ENCODE measurements at regions not wholly inside any gene's neighbourhood (a gene's known extent, or its start where the extent isn't known, plus 50 kb on each side); places are given as distances from the start of the nearest gene placed in this dataset.

GRCh38 chr10:25849988-25850387, 84.0 kb upstream of the MYO3A start:
- Histone ChIP-seq H3K18ac (ENCODE audit: low read depth in 1 of 2, low read length in 2 of 2) (no peak overlapping the region), H4K91ac (ENCODE audit: low read length) (no peak overlapping the region), H2BK15ac (ENCODE audit: low read depth, poor library complexity, severe bottlenecking) (no peak overlapping the region), H3K27ac (ENCODE audit: low read length, poor library complexity, severe bottlenecking) (no peak overlapping the region), H2AK5ac (ENCODE audit: low read length, severe bottlenecking) (no peak overlapping the region), H2AFZ (ENCODE audit: low read depth, low read length) (no peak overlapping the region), H3K4ac (ENCODE audit: low read depth in 1 of 2, low read length in 2 of 2) (no peak overlapping the region), H3K36me3 (ENCODE audit: control insufficient read depth in 1 of 2, insufficient read depth in 2 of 2, low read depth in 1 of 2, low read length in 2 of 2) (no peaks in the 10 kb centered on the region), H3K4me2 (ENCODE audit: low read length, poor library complexity, severe bottlenecking) (no peak overlapping the region), H3K4me3 (ENCODE audit: insufficient read depth in 1 of 2, low read depth in 1 of 2, low read length in 2 of 2) (no peak overlapping the region), H3K9me3 (ENCODE audit: control insufficient read depth, low read length) (no peaks in the 10 kb centered on the region), H3K23ac (ENCODE audit: low read length in 2 of 2) (no peak overlapping the region), H3K14ac (ENCODE audit: low read length in 2 of 2) (no peak overlapping the region), H2BK5ac (ENCODE audit: low read depth, low read length, poor library complexity, severe bottlenecking) (no peak overlapping the region), H3K79me1 (replicated peaks; ENCODE audit: low read length, poor library complexity, severe bottlenecking) (no peaks in the 10 kb centered on the region), H3K9ac (ENCODE audit: low read length) (no peak overlapping the region), H3K27me3 (ENCODE audit: control insufficient read depth in 1 of 2, insufficient read depth in 1 of 2, low read length in 2 of 2) (no peaks in the 10 kb centered on the region), H2BK120ac (ENCODE audit: low read depth, low read length) (no peak overlapping the region), H3K4me1 (ENCODE audit: control insufficient read depth, insufficient read depth, low read depth, low read length) (no peaks in the 10 kb centered on the region), H4K8ac (ENCODE audit: low read length) (no peak overlapping the region), H2BK12ac (ENCODE audit: low read length in 2 of 2) (no peak overlapping the region)
- DNase-seq: no peak
- WGBS: 45% methylated on average over 4 of the region's 4 CpGs

DNA sequence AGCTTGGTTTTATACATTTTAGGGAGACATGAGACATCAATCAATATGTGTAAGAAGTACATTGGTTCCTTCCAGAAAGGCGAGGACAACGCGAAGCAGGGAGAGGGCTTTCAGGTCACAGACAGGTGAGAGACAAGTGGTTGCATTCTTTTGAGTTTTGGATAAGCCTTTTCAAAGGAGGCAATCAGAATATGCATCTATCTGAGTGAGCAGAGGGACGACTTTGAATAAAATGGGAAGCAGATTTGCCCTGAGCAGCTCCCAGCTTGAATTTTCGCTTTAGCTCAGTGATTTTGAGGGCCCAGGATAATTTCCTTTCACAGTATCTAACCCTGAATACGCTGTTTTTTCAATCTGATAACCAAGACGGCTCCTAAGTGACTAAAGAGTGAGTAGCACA, 82.5 kb upstream of the MYO3A start:
- no peak overlapping the region for H2BK5ac ChIP-seq (ENCODE audit: low read depth, low read length, poor library complexity, severe bottlenecking)
- H3K79me1 ChIP-seq (replicated peaks; ENCODE audit: low read length, poor library complexity, severe bottlenecking): no peaks in the 10 kb centered on the region
- no peak overlapping the region for H2AFZ ChIP-seq (ENCODE audit: low read depth, low read length)
- DNase-seq: no peak
- no peak overlapping the region for H3K23ac ChIP-seq (ENCODE audit: low read length in 2 of 2)
- no peak overlapping the region for H2AK5ac ChIP-seq (ENCODE audit: low read length, severe bottlenecking)
- no peaks in the 10 kb centered on the region for H3K4me1 ChIP-seq (ENCODE audit: control insufficient read depth, insufficient read depth, low read depth, low read length)
- no peak overlapping the region for H3K27ac ChIP-seq (ENCODE audit: low read length, poor library complexity, severe bottlenecking)
- H2BK15ac ChIP-seq (ENCODE audit: low read depth, poor library complexity, severe bottlenecking): no peak overlapping the region
- no peak overlapping the region for H3K9ac ChIP-seq (ENCODE audit: low read length)
- H3K18ac ChIP-seq (ENCODE audit: low read depth in 1 of 2, low read length in 2 of 2): no peak overlapping the region
- H4K8ac ChIP-seq (ENCODE audit: low read length): no peak overlapping the region
- no peaks in the 10 kb centered on the region for H3K36me3 ChIP-seq (ENCODE audit: control insufficient read depth in 1 of 2, insufficient read depth in 2 of 2, low read depth in 1 of 2, low read length in 2 of 2)
- H3K4me2 ChIP-seq (ENCODE audit: low read length, poor library complexity, severe bottlenecking): no peak overlapping the region
- H3K4ac ChIP-seq (ENCODE audit: low read depth in 1 of 2, low read length in 2 of 2): no peak overlapping the region
- no peak overlapping the region for H3K14ac ChIP-seq (ENCODE audit: low read length in 2 of 2)
- H4K91ac ChIP-seq (ENCODE audit: low read length): no peak overlapping the region
- no peaks in the 10 kb centered on the region for H3K27me3 ChIP-seq (ENCODE audit: control insufficient read depth in 1 of 2, insufficient read depth in 1 of 2, low read length in 2 of 2)
- H3K9me3 ChIP-seq (ENCODE audit: control insufficient read depth, low read length): no peaks in the 10 kb centered on the region
- H2BK120ac ChIP-seq (ENCODE audit: low read depth, low read length): no peak overlapping the region
- no peak overlapping the region for H2BK12ac ChIP-seq (ENCODE audit: low read length in 2 of 2)
- H3K4me3 ChIP-seq (ENCODE audit: insufficient read depth in 1 of 2, low read depth in 1 of 2, low read length in 2 of 2): no peak overlapping the region
- WGBS: 54% methylated on average over 7 of the region's 7 CpGs

GRCh38 chr10:25852364-25852941, 81.6 kb upstream of the MYO3A start:
- Histone ChIP-seq H2BK120ac (ENCODE audit: low read depth, low read length) (no peak overlapping the region), H3K9ac (ENCODE audit: low read length) (no peak overlapping the region), H3K23ac (ENCODE audit: low read length in 2 of 2) (no peak overlapping the region), H3K4me2 (ENCODE audit: low read length, poor library complexity, severe bottlenecking) (no peak overlapping the region), H3K79me1 (replicated peaks; ENCODE audit: low read length, poor library complexity, severe bottlenecking) (no peaks in the 10 kb centered on the region), H2AK5ac (ENCODE audit: low read length, severe bottlenecking) (no peak overlapping the region), H4K8ac (ENCODE audit: low read length) (no peak overlapping the region), H3K36me3 (ENCODE audit: control insufficient read depth in 1 of 2, insufficient read depth in 2 of 2, low read depth in 1 of 2, low read length in 2 of 2) (no peaks in the 10 kb centered on the region), H3K9me3 (ENCODE audit: control insufficient read depth, low read length) (no peaks in the 10 kb centered on the region), H2BK5ac (ENCODE audit: low read depth, low read length, poor library complexity, severe bottlenecking) (no peak overlapping the region), H3K4ac (ENCODE audit: low read depth in 1 of 2, low read length in 2 of 2) (no peak overlapping the region), H4K91ac (ENCODE audit: low read length) (no peak overlapping the region), H3K18ac (ENCODE audit: low read depth in 1 of 2, low read length in 2 of 2) (no peak overlapping the region), H3K4me3 (ENCODE audit: insufficient read depth in 1 of 2, low read depth in 1 of 2, low read length in 2 of 2) (no peak overlapping the region), H3K27me3 (ENCODE audit: control insufficient read depth in 1 of 2, insufficient read depth in 1 of 2, low read length in 2 of 2) (no peaks in the 10 kb centered on the region), H3K4me1 (ENCODE audit: control insufficient read depth, insufficient read depth, low read depth, low read length) (no peaks in the 10 kb centered on the region), H2BK12ac (ENCODE audit: low read length in 2 of 2) (no peak overlapping the region), H3K14ac (ENCODE audit: low read length in 2 of 2) (no peak overlapping the region), H2AFZ (ENCODE audit: low read depth, low read length) (no peak overlapping the region), H2BK15ac (ENCODE audit: low read depth, poor library complexity, severe bottlenecking) (no peak overlapping the region), H3K27ac (ENCODE audit: low read length, poor library complexity, severe bottlenecking) (no peak overlapping the region)
- WGBS: 78% methylated on average over 4 of the region's 8 CpGs
- no peak for DNase-seq

DNA sequence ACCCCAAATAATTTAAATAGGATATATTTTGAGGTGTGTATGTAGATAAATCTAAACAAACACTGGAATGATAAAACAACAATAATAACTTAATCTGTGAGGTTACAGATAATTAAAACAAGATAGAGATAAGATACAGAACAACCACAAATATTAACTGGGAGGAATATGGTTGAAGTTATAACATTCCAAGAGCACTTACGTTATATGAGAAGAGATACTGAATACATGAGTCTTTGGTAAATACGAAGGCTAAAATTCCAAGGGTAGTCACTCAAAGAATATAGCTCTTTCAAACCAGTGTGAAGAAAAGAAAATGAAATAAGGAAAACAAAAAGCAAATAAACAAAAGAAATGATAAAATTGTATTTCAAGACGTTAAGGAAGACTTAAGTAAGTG, 76.0 kb upstream of the MYO3A start:
- Histone ChIP-seq H2BK12ac (ENCODE audit: low read length in 2 of 2) (no peak overlapping the region), H2AK5ac (ENCODE audit: low read length, severe bottlenecking) (no peak overlapping the region), H2BK120ac (ENCODE audit: low read depth, low read length) (no peak overlapping the region), H3K4ac (ENCODE audit: low read depth in 1 of 2, low read length in 2 of 2) (no peak overlapping the region), H3K36me3 (ENCODE audit: control insufficient read depth in 1 of 2, insufficient read depth in 2 of 2, low read depth in 1 of 2, low read length in 2 of 2) (no peaks in the 10 kb centered on the region), H3K4me2 (ENCODE audit: low read length, poor library complexity, severe bottlenecking) (no peak overlapping the region), H2AFZ (ENCODE audit: low read depth, low read length) (no peak overlapping the region), H3K4me3 (ENCODE audit: insufficient read depth in 1 of 2, low read depth in 1 of 2, low read length in 2 of 2) (no peak overlapping the region), H2BK5ac (ENCODE audit: low read depth, low read length, poor library complexity, severe bottlenecking) (no peak overlapping the region), H2BK15ac (ENCODE audit: low read depth, poor library complexity, severe bottlenecking) (no peak overlapping the region), H3K27ac (ENCODE audit: low read length, poor library complexity, severe bottlenecking) (no peak overlapping the region), H3K9me3 (ENCODE audit: control insufficient read depth, low read length) (no peaks in the 10 kb centered on the region), H3K27me3 (ENCODE audit: control insufficient read depth in 1 of 2, insufficient read depth in 1 of 2, low read length in 2 of 2) (no peaks in the 10 kb centered on the region), H4K91ac (ENCODE audit: low read length) (no peak overlapping the region), H3K14ac (ENCODE audit: low read length in 2 of 2) (no peak overlapping the region), H4K8ac (ENCODE audit: low read length) (no peak overlapping the region), H3K18ac (ENCODE audit: low read depth in 1 of 2, low read length in 2 of 2) (no peak overlapping the region), H3K23ac (ENCODE audit: low read length in 2 of 2) (no peak overlapping the region), H3K79me1 (replicated peaks; ENCODE audit: low read length, poor library complexity, severe bottlenecking) (no peaks in the 10 kb centered on the region), H3K9ac (ENCODE audit: low read length) (no peak overlapping the region), H3K4me1 (ENCODE audit: control insufficient read depth, insufficient read depth, low read depth, low read length) (no peaks in the 10 kb centered on the region)
- DNase-seq: no peak
- no CpG with 5 or more reads among the region's 3 CpGs for WGBS

All from mesenchymal stem cell (in vitro differentiated cells and primary cell).